SK-N-SH treated with all-trans-retinoic acid at 6 μM for 48 hours (cell line): ENCODE measurements at regions not wholly inside any gene's neighbourhood (a gene's known extent, or its start where the extent isn't known, plus 50 kb on each side); places are given as distances from the start of the nearest gene placed in this dataset.

ENCODE experiments used
- OSR1 ChIP-seq: fragments of 250-450 bp; sonication (Bioruptor Pico); IDR thresholded peaks from 2 replicates; pipeline ENCODE4 v1.8.0; 2022; ENCODE audit warnings: moderate library complexity, mild to moderate bottlenecking, inconsistent platforms
- TOX ChIP-seq: fragments of 250-450 bp; sonication (Bioruptor Pico); IDR thresholded peaks from 2 replicates; pipeline ENCODE4 v1.8.0; 2021; ENCODE audit warnings: mild to moderate bottlenecking, moderate library complexity, borderline replicate concordance
- ZFP3 ChIP-seq: fragments of 250-450 bp; sonication (Bioruptor Pico); IDR thresholded peaks from 2 replicates; pipeline ENCODE4 v1.5.0; 2020; ENCODE audit warnings: mild to moderate bottlenecking, moderate library complexity
- TF ChIP-seq, protein P1 (sequence below): fragments of 250-450 bp; sonication (Bioruptor Pico); IDR thresholded peaks from 2 replicates; pipeline ENCODE4 v1.5.1; 2021; ENCODE audit warnings: mild to moderate bottlenecking, moderate library complexity
- TF ChIP-seq, protein P2 (sequence below): fragments of 250-450 bp; sonication (Bioruptor Pico); IDR thresholded peaks from 2 replicates; pipeline ENCODE4 v1.5.1; 2020; ENCODE audit warnings: low read depth, mild to moderate bottlenecking, moderate library complexity

DNA sequence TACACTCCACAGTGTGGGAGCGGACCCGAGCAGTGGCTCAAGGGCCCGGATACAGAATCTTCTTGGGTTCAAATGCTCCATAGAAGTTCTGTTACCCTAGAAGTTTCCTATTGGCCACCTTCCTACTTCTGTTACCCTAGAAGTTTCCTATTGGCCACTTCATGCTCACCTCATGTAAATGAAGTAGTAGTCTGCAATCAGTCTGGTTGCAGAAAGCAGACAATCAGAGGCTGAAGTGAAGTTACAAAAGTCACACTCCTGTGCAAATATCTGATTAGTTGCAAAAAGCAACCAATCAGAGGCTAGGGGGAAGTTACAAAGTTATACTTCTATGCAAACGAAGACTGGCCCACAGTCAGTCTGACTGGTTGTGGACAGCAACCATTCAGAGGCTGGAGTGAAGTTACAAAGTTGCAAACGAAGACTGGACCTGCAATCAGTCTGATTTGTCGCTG is 77.8 kb upstream of the CPNE8 start:
- no peak for TF ChIP-seq OSR1
- TF ChIP-seq TOX (CRISPR knock-in tag): no peak
- TF ChIP-seq, protein P1, sequence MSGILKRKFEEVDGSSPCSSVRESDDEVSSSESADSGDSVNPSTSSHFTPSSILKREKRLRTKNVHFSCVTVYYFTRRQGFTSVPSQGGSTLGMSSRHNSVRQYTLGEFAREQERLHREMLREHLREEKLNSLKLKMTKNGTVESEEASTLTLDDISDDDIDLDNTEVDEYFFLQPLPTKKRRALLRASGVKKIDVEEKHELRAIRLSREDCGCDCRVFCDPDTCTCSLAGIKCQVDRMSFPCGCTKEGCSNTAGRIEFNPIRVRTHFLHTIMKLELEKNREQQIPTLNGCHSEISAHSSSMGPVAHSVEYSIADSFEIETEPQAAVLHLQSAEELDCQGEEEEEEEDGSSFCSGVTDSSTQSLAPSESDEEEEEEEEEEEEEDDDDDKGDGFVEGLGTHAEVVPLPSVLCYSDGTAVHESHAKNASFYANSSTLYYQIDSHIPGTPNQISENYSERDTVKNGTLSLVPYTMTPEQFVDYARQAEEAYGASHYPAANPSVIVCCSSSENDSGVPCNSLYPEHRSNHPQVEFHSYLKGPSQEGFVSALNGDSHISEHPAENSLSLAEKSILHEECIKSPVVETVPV: no peak
- TF ChIP-seq, protein P2, sequence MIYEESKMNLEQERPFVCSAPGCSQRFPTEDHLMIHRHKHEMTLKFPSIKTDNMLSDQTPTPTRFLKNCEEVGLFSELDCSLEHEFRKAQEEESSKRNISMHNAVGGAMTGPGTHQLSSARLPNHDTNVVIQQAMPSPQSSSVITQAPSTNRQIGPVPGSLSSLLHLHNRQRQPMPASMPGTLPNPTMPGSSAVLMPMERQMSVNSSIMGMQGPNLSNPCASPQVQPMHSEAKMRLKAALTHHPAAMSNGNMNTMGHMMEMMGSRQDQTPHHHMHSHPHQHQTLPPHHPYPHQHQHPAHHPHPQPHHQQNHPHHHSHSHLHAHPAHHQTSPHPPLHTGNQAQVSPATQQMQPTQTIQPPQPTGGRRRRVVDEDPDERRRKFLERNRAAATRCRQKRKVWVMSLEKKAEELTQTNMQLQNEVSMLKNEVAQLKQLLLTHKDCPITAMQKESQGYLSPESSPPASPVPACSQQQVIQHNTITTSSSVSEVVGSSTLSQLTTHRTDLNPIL (CRISPR knock-in tag): no peak
- no peak for TF ChIP-seq ZFP3
